ENCODE measurements at regions not wholly inside any gene's neighbourhood (a gene's known extent, or its start where the extent isn't known, plus 50 kb on each side); places are given as distances from the start of the nearest gene placed in this dataset.

- Histone ChIP-seq H3K27ac (ENCODE audit: low read depth, low read length) (no peak overlapping the region), H3K9ac (ENCODE audit: low read length) (no peak overlapping the region), H3K9me2 (ENCODE audit: insufficient read depth) (no peaks in the 10 kb centered on the region), H3K9me3 (ENCODE audit: control insufficient read depth in 1 of 2, insufficient read depth in 1 of 2, low read depth in 1 of 2, low read length in 2 of 2) (no peaks in the 10 kb centered on the region), H2AFZ (ENCODE audit: low read depth, low read length, poor library complexity, severe bottlenecking) (no peak overlapping the region), H3K36me3 (ENCODE audit: control insufficient read depth in 1 of 2, insufficient read depth in 2 of 2, low read length in 2 of 2) (no peaks in the 10 kb centered on the region), H3K4me1 (ENCODE audit: control insufficient read depth in 1 of 2, insufficient read depth in 2 of 2, low read length in 2 of 2) (no peaks in the 10 kb centered on the region), H3K79me2 (ENCODE audit: insufficient read depth, low read length) (no peaks in the 10 kb centered on the region), H4K20me1 (ENCODE audit: insufficient read depth) (no peaks in the 10 kb centered on the region), H3K4me3 (replicated peaks in 1 of 2; ENCODE audit: low read depth in 1 of 2, low read length in 2 of 2) (no peak overlapping the region), H3K4me2 (ENCODE audit: low read length) (no peak overlapping the region), H3K27me3 (ENCODE audit: insufficient read depth, low read length) (no peaks in the 10 kb centered on the region)
- no peak for ATAC-seq
- POLR2A ChIA-PET = no interaction called here
- no peak for DNase-seq (ENCODE audit: low read depth, low spot score)
- RAD21 ChIA-PET (ENCODE audit: low non-redundant PET in 1 of 2, low total read pairs in 2 of 2, uncharacterized antibody in 2 of 2, unreplicated experiment in 2 of 2) = no interaction called here
- CTCF ChIA-PET = no interaction called here
- TF ChIP-seq ZBTB33 (IDR thresholded peaks at IDR 0.05; ENCODE audit: extremely low read depth, insufficient replicate concordance, low read length) = no peak
- TF ChIP-seq FOSL1 (IDR thresholded peaks at IDR 0.05; ENCODE audit: low read depth) = no peak
- no peak for TF ChIP-seq REST (IDR thresholded peaks at IDR 0.05; ENCODE audit: low read depth)
- no peak for TF ChIP-seq POLR2A (IDR thresholded peaks at IDR 0.05; ENCODE audit: borderline replicate concordance, extremely low read depth, insufficient read depth, insufficient read length)
- no peak for TF ChIP-seq RAD21 (IDR thresholded peaks at IDR 0.05; ENCODE audit: low read depth)
- TF ChIP-seq SIN3A (IDR thresholded peaks at IDR 0.05; ENCODE audit: low read depth) = no peak
- no peak for TF ChIP-seq CTCF (IDR thresholded peaks at IDR 0.05 in 2 of 3, conservative IDR thresholded peaks at IDR 0.05 in 1 of 3; ENCODE audit: borderline replicate concordance in 1 of 3, insufficient read depth in 1 of 3, low read depth in 2 of 3, low read length in 2 of 3)
- no peak for TF ChIP-seq TCF7L2 (IDR thresholded peaks at IDR 0.05; ENCODE audit: borderline replicate concordance, extremely low read depth, insufficient read depth, insufficient read length)
- no peak for TF ChIP-seq EGR1 (IDR thresholded peaks at IDR 0.05; ENCODE audit: low read depth)
- no peak for TF ChIP-seq JUND (IDR thresholded peaks at IDR 0.05)
- TF ChIP-seq SRF (IDR thresholded peaks at IDR 0.05; ENCODE audit: low read depth) = no peak
- intact Hi-C loops (cut with micrococcal nuclease) = no loop called here
- BruUV-seq (replicated peaks) = no TSS peak
Observed at GRCh38 chr9:119802621-119803020, 433.4 kb upstream of the BRINP1 start.

Measured in HCT116 (cell line).